ENCODE measurements at regions not wholly inside any gene's neighbourhood (a gene's known extent, or its start where the extent isn't known, plus 50 kb on each side); places are given as distances from the start of the nearest gene placed in this dataset.
"Not testable (repeated sequence)": the region's sequence is repeated elsewhere in the genome, so short reads cannot be mapped to it uniquely, and the experiment has no call there.

DNA sequence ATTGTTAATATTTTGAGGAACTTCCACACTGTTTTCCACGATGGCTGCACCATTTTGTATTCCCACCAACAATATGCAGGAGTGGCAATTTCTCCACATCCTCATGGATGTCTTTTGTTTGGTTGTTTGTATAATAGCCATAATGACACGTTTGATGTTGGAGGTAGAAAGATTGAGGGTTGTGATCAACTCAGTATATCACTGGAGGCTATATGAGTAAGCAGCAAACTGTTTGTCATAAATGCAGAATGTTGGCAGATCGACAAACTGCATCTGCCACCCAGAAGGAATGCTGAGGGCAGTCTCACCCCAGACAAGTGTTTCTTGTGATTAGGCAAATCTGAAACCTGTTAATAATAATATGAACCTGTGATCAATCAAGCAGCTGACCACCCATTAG is 243.9 kb upstream of the WDFY3 start:
- DNase-seq (ENCODE audit: low spot score) (no peak), ATAC-seq (ENCODE audit: low read depth) (peak; percentile 73)
- Histone ChIP-seq H3K36me3 (ENCODE audit: low read depth) (no peaks in the 10 kb centered on the region), H3K27me3 (ENCODE audit: insufficient read depth, poor library complexity, severe bottlenecking) (no peaks in the 10 kb centered on the region), H3K27ac (ENCODE audit: poor library complexity, severe bottlenecking) (no peak overlapping the region), H3K4me3 (ENCODE audit: severe bottlenecking) (no peak overlapping the region), H3K9me3 (ENCODE audit: severe bottlenecking) (peaks cover 2% of the 10 kb centered on the region), H3K4me1 (ENCODE audit: insufficient read depth, poor library complexity, severe bottlenecking) (peaks cover 18% of the 10 kb centered on the region)
- TF ChIP-seq, protein P1, sequence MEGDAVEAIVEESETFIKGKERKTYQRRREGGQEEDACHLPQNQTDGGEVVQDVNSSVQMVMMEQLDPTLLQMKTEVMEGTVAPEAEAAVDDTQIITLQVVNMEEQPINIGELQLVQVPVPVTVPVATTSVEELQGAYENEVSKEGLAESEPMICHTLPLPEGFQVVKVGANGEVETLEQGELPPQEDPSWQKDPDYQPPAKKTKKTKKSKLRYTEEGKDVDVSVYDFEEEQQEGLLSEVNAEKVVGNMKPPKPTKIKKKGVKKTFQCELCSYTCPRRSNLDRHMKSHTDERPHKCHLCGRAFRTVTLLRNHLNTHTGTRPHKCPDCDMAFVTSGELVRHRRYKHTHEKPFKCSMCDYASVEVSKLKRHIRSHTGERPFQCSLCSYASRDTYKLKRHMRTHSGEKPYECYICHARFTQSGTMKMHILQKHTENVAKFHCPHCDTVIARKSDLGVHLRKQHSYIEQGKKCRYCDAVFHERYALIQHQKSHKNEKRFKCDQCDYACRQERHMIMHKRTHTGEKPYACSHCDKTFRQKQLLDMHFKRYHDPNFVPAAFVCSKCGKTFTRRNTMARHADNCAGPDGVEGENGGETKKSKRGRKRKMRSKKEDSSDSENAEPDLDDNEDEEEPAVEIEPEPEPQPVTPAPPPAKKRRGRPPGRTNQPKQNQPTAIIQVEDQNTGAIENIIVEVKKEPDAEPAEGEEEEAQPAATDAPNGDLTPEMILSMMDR (IDR thresholded peaks at IDR 0.05; ENCODE audit: poor library complexity, severe bottlenecking) = no peak

DNA sequence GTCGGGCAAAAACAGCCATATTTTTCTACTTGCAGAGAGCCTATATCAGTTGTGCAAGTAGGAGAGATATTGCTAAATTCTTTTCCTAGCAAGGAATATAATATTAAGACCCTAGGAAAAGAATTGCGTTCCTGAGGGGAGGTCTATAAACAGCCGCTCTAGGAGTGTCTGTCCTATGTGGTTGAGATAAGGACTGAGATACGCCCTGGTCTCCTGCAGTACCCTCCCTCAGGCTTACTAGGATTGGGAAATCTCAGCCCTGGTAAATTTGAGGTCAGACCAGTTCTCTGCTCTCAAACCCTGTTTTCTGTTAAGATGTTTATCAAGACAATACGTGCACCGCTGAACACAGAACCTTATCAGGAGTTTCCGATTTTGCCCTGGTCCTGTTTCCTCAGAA is 250.1 kb upstream of the WDFY3 start:
- ATAC-seq (ENCODE audit: low read depth); H3K27me3 ChIP-seq (ENCODE audit: insufficient read depth, poor library complexity, severe bottlenecking); H3K27ac ChIP-seq (ENCODE audit: poor library complexity, severe bottlenecking); DNase-seq (ENCODE audit: low spot score); H3K9me3 ChIP-seq (ENCODE audit: severe bottlenecking); H3K4me3 ChIP-seq (ENCODE audit: severe bottlenecking); H3K4me1 ChIP-seq (ENCODE audit: insufficient read depth, poor library complexity, severe bottlenecking); H3K36me3 ChIP-seq (ENCODE audit: low read depth): not testable (repeated sequence)

DNA sequence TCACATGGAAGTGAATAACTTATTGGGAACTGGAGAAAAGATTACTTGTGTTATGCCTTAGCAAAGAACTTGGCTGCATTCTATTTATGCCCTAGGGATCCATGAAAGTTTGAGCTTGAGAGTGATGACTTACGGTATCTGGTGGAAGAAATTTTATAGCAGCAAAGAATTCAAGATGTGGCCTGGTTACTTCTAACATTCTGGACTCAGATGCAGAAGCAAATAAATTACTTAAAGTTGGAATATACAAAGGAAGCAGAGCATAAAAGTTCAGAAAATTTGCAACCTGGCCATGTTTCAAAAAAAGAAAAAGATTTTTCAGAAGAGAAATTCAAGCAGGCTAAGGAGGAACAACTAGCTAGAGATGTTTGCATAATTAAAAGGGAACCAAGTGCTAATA is 252.3 kb upstream of the WDFY3 start:
- TF ChIP-seq, protein P1 (IDR thresholded peaks at IDR 0.05; ENCODE audit: poor library complexity, severe bottlenecking) = no peak
- ATAC-seq (ENCODE audit: low read depth) = no peak
- no peak overlapping the region for H3K4me3 ChIP-seq (ENCODE audit: severe bottlenecking)
- no peaks in the 10 kb centered on the region for H3K36me3 ChIP-seq (ENCODE audit: low read depth)
- no peaks in the 10 kb centered on the region for H3K27me3 ChIP-seq (ENCODE audit: insufficient read depth, poor library complexity, severe bottlenecking)
- peaks cover 3% of the 10 kb centered on the region for H3K9me3 ChIP-seq (ENCODE audit: severe bottlenecking)
- no peak for DNase-seq (ENCODE audit: low spot score)
- H3K27ac ChIP-seq (ENCODE audit: poor library complexity, severe bottlenecking) = no peak overlapping the region
- no peaks in the 10 kb centered on the region for H3K4me1 ChIP-seq (ENCODE audit: insufficient read depth, poor library complexity, severe bottlenecking)

DNA sequence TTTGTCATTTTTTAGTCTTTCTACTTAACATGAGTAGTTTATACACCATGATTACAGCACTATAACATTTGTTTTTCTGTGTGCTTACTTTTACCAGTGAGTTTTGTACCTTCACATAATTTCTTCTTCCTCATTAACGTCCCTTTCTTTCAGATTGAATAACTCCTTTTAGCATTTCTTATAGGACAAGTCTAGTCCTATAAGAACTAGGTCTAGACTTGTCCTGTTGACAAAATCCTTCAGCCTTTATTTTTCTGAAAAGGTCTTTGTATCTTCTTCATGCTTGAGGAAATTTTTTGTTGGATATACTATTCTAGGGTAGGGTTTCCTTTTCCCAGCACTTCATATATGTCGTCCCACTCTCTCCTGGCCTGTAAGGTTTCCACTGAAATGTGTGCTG is 253.3 kb upstream of the ARHGAP24 start:
- peaks cover 3% of the 10 kb centered on the region for H3K9me3 ChIP-seq (ENCODE audit: severe bottlenecking)
- DNase-seq (ENCODE audit: low spot score) (no peak), ATAC-seq (ENCODE audit: low read depth) (no peak)
- no peaks in the 10 kb centered on the region for H3K36me3 ChIP-seq (ENCODE audit: low read depth)
- TF ChIP-seq, protein P1 (IDR thresholded peaks at IDR 0.05; ENCODE audit: poor library complexity, severe bottlenecking) = no peak
- H3K4me1 ChIP-seq (ENCODE audit: insufficient read depth, poor library complexity, severe bottlenecking) = no peaks in the 10 kb centered on the region
- H3K27me3 ChIP-seq (ENCODE audit: insufficient read depth, poor library complexity, severe bottlenecking) = no peaks in the 10 kb centered on the region
- no peak overlapping the region for H3K27ac ChIP-seq (ENCODE audit: poor library complexity, severe bottlenecking)
- H3K4me3 ChIP-seq (ENCODE audit: severe bottlenecking) = no peak overlapping the region

DNA sequence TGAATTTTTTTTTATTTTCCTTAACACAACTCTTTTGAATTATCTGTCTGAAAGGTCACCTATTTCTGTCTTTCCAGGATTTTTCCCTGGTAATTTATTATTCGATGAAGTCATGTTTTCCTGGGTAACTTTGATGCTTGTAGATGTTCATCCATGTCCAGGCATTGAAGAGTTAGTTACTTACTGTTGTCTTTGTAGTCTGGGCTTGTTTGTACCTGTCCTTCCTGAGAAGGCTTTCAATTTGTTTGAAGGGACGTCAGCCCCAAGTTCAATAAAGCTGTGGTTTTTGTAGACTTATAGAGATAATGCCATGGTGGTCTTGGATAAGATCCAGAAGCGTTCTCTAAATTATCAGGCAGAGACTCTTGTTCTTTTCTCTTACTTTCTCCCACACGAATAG is 252.4 kb upstream of the ARHGAP24 start:
- DNase-seq (ENCODE audit: low spot score) = no peak
- TF ChIP-seq, protein P1 (IDR thresholded peaks at IDR 0.05; ENCODE audit: poor library complexity, severe bottlenecking) = no peak
- Histone ChIP-seq H3K4me1 (ENCODE audit: insufficient read depth, poor library complexity, severe bottlenecking) (no peaks in the 10 kb centered on the region), H3K4me3 (ENCODE audit: severe bottlenecking) (no peak overlapping the region), H3K27ac (ENCODE audit: poor library complexity, severe bottlenecking) (no peak overlapping the region), H3K27me3 (ENCODE audit: insufficient read depth, poor library complexity, severe bottlenecking) (no peaks in the 10 kb centered on the region), H3K9me3 (ENCODE audit: severe bottlenecking) (no peaks in the 10 kb centered on the region), H3K36me3 (ENCODE audit: low read depth) (no peaks in the 10 kb centered on the region)
- ATAC-seq (ENCODE audit: low read depth) = no peak
